ENCODE measurements at regions not wholly inside any gene's neighbourhood (a gene's known extent, or its start where the extent isn't known, plus 50 kb on each side); places are given as distances from the start of the nearest gene placed in this dataset.

- TF ChIP-seq, protein P1, sequence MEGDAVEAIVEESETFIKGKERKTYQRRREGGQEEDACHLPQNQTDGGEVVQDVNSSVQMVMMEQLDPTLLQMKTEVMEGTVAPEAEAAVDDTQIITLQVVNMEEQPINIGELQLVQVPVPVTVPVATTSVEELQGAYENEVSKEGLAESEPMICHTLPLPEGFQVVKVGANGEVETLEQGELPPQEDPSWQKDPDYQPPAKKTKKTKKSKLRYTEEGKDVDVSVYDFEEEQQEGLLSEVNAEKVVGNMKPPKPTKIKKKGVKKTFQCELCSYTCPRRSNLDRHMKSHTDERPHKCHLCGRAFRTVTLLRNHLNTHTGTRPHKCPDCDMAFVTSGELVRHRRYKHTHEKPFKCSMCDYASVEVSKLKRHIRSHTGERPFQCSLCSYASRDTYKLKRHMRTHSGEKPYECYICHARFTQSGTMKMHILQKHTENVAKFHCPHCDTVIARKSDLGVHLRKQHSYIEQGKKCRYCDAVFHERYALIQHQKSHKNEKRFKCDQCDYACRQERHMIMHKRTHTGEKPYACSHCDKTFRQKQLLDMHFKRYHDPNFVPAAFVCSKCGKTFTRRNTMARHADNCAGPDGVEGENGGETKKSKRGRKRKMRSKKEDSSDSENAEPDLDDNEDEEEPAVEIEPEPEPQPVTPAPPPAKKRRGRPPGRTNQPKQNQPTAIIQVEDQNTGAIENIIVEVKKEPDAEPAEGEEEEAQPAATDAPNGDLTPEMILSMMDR (IDR thresholded peaks at IDR 0.05; ENCODE audit: insufficient read depth, missing control alignments) = no peak
Observed at GRCh38 chr13:23488442-23488841, 54.9 kb upstream of the SACS start.

GRCh38 chr13:23496255-23496654 lies 62.8 kb upstream of the SACS start:
- no peak for FAIRE-seq
- no peak for DNase-seq (ENCODE audit: insufficient read length, low spot score)
- TF ChIP-seq, protein P1 (IDR thresholded peaks at IDR 0.05; ENCODE audit: insufficient read depth, missing control alignments) = no peak

More at GRCh38 chr13:23488442-23488841, 54.9 kb upstream of the SACS start:
- no peak for FAIRE-seq
- DNase-seq (ENCODE audit: insufficient read length, low spot score) = no peak

- DNase-seq (ENCODE audit: insufficient read length, low spot score) = no peak
- TF ChIP-seq, protein P1 (IDR thresholded peaks at IDR 0.05; ENCODE audit: insufficient read depth, missing control alignments) = no peak
- FAIRE-seq = no peak
Observed at GRCh38 chr13:23497191-23497590, 63.7 kb upstream of the SACS start.

DNA sequence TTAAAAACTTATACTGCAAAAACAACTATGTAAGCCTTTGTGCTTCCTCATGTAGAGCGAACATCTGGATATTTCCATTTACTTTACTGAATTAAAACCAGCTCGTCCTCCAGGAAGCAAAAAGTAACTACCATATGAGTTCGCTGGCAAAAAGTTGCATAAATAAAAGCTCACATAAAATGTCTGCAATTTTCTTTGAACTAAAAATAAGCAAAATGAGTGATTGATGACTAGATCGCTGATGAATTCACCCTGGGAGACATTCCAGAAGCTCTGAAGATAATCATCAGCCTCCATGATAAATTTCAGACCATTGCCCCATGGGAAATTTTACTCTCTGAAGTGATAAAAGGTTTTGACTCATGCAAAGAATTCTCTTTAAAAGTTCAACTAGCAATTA lies 67.3 kb upstream of the SACS start:
- DNase-seq (ENCODE audit: insufficient read length, low spot score) (no peak), FAIRE-seq (no peak)
- TF ChIP-seq, protein P1 (IDR thresholded peaks at IDR 0.05; ENCODE audit: insufficient read depth, missing control alignments) = no peak

DNA sequence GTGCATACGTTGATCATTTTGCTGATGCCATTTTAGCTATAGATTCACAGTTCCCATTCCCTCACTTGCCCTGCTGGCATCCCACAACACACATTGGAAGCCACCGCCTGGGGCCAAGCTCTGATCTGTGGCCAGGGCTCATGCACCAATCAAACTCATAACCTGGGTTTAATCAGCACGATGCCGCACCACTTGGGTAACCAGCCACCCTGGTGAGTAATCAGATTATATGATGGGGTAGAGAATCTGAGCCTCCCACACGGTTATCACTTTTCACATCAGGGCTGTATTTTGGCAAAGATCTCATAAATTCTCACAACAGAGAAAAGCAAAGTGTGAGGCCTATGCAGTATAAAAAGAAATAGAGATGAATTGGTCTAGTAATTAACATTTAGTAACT lies 66.0 kb upstream of the TNFRSF19 start:
- TF ChIP-seq, protein P1 (IDR thresholded peaks at IDR 0.05; ENCODE audit: insufficient read depth, missing control alignments) = no peak
- DNase-seq (ENCODE audit: insufficient read length, low spot score) (no peak), FAIRE-seq (no peak)

DNA sequence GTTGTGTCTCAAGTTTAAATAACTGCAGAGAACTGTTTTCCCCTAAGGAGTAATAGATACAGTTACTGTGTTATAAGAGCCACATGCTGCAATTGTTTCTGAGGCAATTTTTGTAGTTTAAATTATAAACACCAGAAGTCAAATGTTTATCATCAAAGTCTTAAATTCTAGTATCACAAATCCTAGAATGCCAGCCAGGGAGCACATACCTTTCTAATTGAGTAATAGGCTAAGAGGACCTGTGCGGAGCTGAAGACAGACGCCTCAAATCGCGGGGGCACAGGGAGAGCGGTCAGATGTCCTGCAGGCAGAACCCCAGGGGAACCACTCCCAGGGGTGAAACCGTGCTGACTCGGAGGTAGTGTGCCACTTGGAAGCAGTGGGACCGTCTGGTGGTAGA lies 65.2 kb upstream of the TNFRSF19 start:
- DNase-seq (ENCODE audit: insufficient read length, low spot score) (no peak), FAIRE-seq (no peak)
- TF ChIP-seq, protein P1 (IDR thresholded peaks at IDR 0.05; ENCODE audit: insufficient read depth, missing control alignments) = no peak

DNA sequence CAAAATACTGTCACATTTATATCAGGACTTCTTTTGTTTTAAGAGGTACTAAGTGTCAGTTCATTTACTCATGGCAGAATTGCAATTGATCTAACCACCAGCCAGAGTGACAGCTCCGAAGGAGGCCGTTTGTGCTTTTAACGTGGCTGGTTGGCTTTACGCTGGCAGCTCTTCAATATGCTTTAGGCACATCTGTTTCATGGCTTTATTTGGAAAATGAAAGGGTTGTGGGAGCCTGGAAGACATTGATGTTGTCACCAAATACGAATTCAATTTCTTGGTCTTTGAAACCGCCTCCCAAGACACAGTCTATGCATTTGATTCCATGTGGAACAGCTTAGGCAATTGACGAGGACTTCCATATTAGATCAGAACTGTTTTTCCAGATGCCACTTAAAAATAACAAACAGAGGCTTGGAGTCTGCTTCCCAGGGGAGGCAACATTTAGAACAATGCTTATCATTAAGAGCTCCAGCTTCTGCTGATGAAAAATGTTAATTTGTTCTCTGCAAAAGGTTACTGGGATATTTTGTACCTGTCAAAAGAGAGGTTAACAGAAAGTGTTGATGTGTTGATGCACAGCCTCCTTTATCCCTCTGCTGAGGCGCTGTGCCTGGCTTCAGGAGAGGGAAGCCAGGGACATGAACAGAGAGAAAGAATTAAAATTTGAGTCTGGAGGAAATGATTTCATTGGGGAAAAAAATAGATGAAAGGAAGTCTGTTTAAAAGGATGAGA lies 64.0 kb upstream of the TNFRSF19 start:
- FAIRE-seq = no peak

More for the DNA sequence above, 64.0 kb upstream of the TNFRSF19 start:
- TF ChIP-seq, protein P1 (IDR thresholded peaks at IDR 0.05; ENCODE audit: insufficient read depth, missing control alignments) = no peak
- no peak for DNase-seq (ENCODE audit: insufficient read length, low spot score)
